SK-N-SH (cell line): ENCODE measurements at regions not wholly inside any gene's neighbourhood (a gene's known extent, or its start where the extent isn't known, plus 50 kb on each side); places are given as distances from the start of the nearest gene placed in this dataset.

Experiments used
- CTCF ChIA-PET: fragments of 300-600, 350-600 bp; formaldehyde crosslinking; extraction: SDS; loops from one replicate; lab custom pipeline; 2021; lab: Yijun Ruan, JAX
- POLR2A ChIA-PET: fragments of 350-600 bp; sonication (Branson Sonifier 250); formaldehyde crosslinking; extraction: SDS; loops from one replicate; lab custom pipeline; 2020; ENCODE audit warnings: antibody characterized with exemption, inconsistent platforms; lab: Yijun Ruan, JAX
- DNase-seq: peaks from one replicate; pipeline ENCODE4 v3.0.0; 2012
- H2AFZ ChIP-seq: fragments of 200-600 bp; sonication (generic); 2 replicates; pipeline ENCODE4 v1.8.1; 2016; ENCODE audit warnings: antibody characterized with exemption, mild to moderate bottlenecking, low read depth
- H3F3A ChIP-seq: fragments of 200-600 bp; sonication (generic); replicated peaks from 2 replicates; pipeline ENCODE3; 2016; ENCODE audit warnings: antibody characterized with exemption, mild to moderate bottlenecking; ENCODE audit not compliant: insufficient read depth
- H3K27ac ChIP-seq, 2 experiments: fragments of 200-500 bp in 1 of 2; fragments of 200-600 bp in 1 of 2; sonication (Bioruptor generic) in 1 of 2; sonication (generic), shearing (Covaris generic) in 1 of 2; 2 replicates each; pipeline versions ENCODE4 v1.5.1 to v1.6.1; 2014 to 2016; ENCODE audit warnings: low read depth in 2 of 2, inconsistent platforms in 1 of 2, low read length in 1 of 2, mild to moderate bottlenecking in 1 of 2, mixed read lengths in 1 of 2
- H3K27me3 ChIP-seq: fragments of 200-600 bp; sonication (generic), shearing (Covaris generic); 2 replicates; pipeline ENCODE4 v1.6.1; 2016; ENCODE audit warnings: mixed run types; ENCODE audit not compliant: insufficient read depth
- H3K36me3 ChIP-seq, 2 experiments: fragments of 200-500 bp in 1 of 2; fragments of 200-600 bp in 1 of 2; sonication (Bioruptor generic) in 1 of 2; sonication (generic) in 1 of 2; replicated peaks in 1 of 2; 2 replicates each; pipeline versions ENCODE3 to v1.5.1; 2014 to 2016; ENCODE audit warnings: low read length in 1 of 2, mild to moderate bottlenecking in 1 of 2; ENCODE audit not compliant: insufficient read depth in 2 of 2, control insufficient read depth in 1 of 2
- H3K4me1 ChIP-seq, 2 experiments: fragments of 200-500 bp in 1 of 2; fragments of 200-600 bp in 1 of 2; sonication (Bioruptor generic) in 1 of 2; sonication (generic), shearing (Covaris generic) in 1 of 2; 2 replicates each; pipeline versions ENCODE4 v1.5.1 to v1.6.1; 2014 to 2016; ENCODE audit warnings: low read depth in 1 of 2, low read length in 1 of 2, mixed run types in 1 of 2; ENCODE audit not compliant: insufficient read depth in 2 of 2, control insufficient read depth in 1 of 2
- H3K4me2 ChIP-seq: fragments of 200-600 bp; sonication (generic), shearing (Covaris generic); 2 replicates; pipeline ENCODE4 v1.6.1; 2017; ENCODE audit warnings: mixed run types
- H3K4me3 ChIP-seq, 2 experiments: fragments of 200-500 bp in 1 of 2; fragments of 200-600 bp in 1 of 2; sonication (Bioruptor generic) in 1 of 2; sonication (generic), shearing (Covaris generic) in 1 of 2; 2 replicates each; pipeline versions ENCODE4 v1.5.1 to v1.8.1; 2014 to 2016; ENCODE audit warnings: low read depth in 2 of 2, inconsistent platforms in 1 of 2, low read length in 1 of 2, mild to moderate bottlenecking in 1 of 2, mixed read lengths in 1 of 2, moderate library complexity in 1 of 2
- H3K79me2 ChIP-seq: fragments of 200-600 bp; sonication (generic); 2 replicates; pipeline ENCODE4 v1.8.1; 2017; ENCODE audit warnings: mild to moderate bottlenecking; ENCODE audit not compliant: insufficient read depth
- H3K9ac ChIP-seq: fragments of 200-600 bp; sonication (generic); 2 replicates; pipeline ENCODE4 v1.6.1; 2017; ENCODE audit warnings: mixed run types
- H3K9me2 ChIP-seq: fragments of 200-600 bp; sonication (generic); 2 replicates; pipeline ENCODE4 v1.6.1; 2017; ENCODE audit warnings: mixed run types
- H3K9me3 ChIP-seq: fragments of 200-600 bp; sonication (generic); 2 replicates; pipeline ENCODE4 v1.6.1; 2017; ENCODE audit warnings: mixed run types, mild to moderate bottlenecking, moderate library complexity
- H4K20me1 ChIP-seq: fragments of 200-600 bp; sonication (generic); 2 replicates; pipeline ENCODE4 v1.6.1; 2017; ENCODE audit warnings: mild to moderate bottlenecking, mixed run types; ENCODE audit not compliant: insufficient read depth
- CHD2 ChIP-seq: fragments of 150-350 bp; IDR thresholded peaks from 2 replicates; pipeline ENCODE4 v1.6.1; 2018; ENCODE audit warnings: low read length; ENCODE audit not compliant: partially characterized antibody
- ELF1 ChIP-seq: IDR thresholded peaks from 2 replicates; pipeline ENCODE4 v1.4.0; 2012
- FOXJ3 ChIP-seq: sonication (generic); formaldehyde crosslinking; IDR thresholded peaks from 2 replicates; pipeline ENCODE4 v1.5.1; 2020; ENCODE audit warnings: mild to moderate bottlenecking, missing genetic modification reagents
- FOXM1 ChIP-seq: IDR thresholded peaks from 2 replicates; pipeline ENCODE4 v1.4.0; 2012; ENCODE audit warnings: low read depth, mild to moderate bottlenecking
- GATA2 ChIP-seq: sonication (generic); formaldehyde crosslinking; IDR thresholded peaks from 2 replicates; pipeline ENCODE4 v1.5.0; 2020; ENCODE audit warnings: mild to moderate bottlenecking, missing genetic modification reagents
- IRF3 ChIP-seq: fragments of 150-350 bp; IDR thresholded peaks from 2 replicates; pipeline ENCODE4 v1.6.1; 2016; ENCODE audit warnings: mild to moderate bottlenecking, low read depth, low read length
- MAX ChIP-seq: IDR thresholded peaks from 2 replicates; pipeline ENCODE4 v1.4.0; 2012; ENCODE audit warnings: low read depth
- MEF2A ChIP-seq: IDR thresholded peaks from 2 replicates; pipeline ENCODE4 v1.4.0; 2012; ENCODE audit warnings: low read depth, borderline replicate concordance
- MXI1 ChIP-seq: IDR thresholded peaks from 2 replicates; pipeline ENCODE4 v1.6.1; 2012; ENCODE audit warnings: mild to moderate bottlenecking, low read depth, low read length, improper control_type of control experiment
- NFIC ChIP-seq: IDR thresholded peaks from 2 replicates; pipeline ENCODE4 v1.4.0; 2012; ENCODE audit warnings: borderline replicate concordance
- NRF1 ChIP-seq: IDR thresholded peaks from 2 replicates; pipeline ENCODE4 v1.6.1; 2012; ENCODE audit warnings: low read depth, mild to moderate bottlenecking, low read length
- POLR2AphosphoS5 ChIP-seq: IDR thresholded peaks from 2 replicates; pipeline ENCODE4 v1.6.1; 2012; ENCODE audit warnings: low read depth, low read length
- RAD21 ChIP-seq: IDR thresholded peaks from 2 replicates; pipeline ENCODE4 v1.6.1; 2012; ENCODE audit warnings: mild to moderate bottlenecking, low read length
- RFX5 ChIP-seq: IDR thresholded peaks from 2 replicates; pipeline ENCODE4 v1.6.1; 2012; ENCODE audit warnings: mild to moderate bottlenecking, improper control_type of control experiment, low read length
- TCF12 ChIP-seq: IDR thresholded peaks from 2 replicates; pipeline ENCODE4 v1.4.0; 2012
- USF1 ChIP-seq: IDR thresholded peaks from 2 replicates; pipeline ENCODE4 v1.4.0; 2012; ENCODE audit warnings: low read depth, borderline replicate concordance
- YY1 ChIP-seq: IDR thresholded peaks from 2 replicates; pipeline ENCODE4 v1.4.0; 2012; ENCODE audit warnings: low read depth, mild to moderate bottlenecking
- ZBTB33 ChIP-seq: IDR thresholded peaks from 2 replicates; pipeline ENCODE4 v1.4.0; 2012; ENCODE audit warnings: low read depth, borderline replicate concordance
- WGBS: methylation state at CpG from one replicate; pipeline ENCODE4 v1.1.6; 2017; ENCODE audit warnings: low lambda C conversion rate; 5-methylcytosine and 5-hydroxymethylcytosine counted together
- TF ChIP-seq, protein P1 (sequence below): IDR thresholded peaks from 2 replicates; pipeline ENCODE4; 2012
- TF ChIP-seq, protein P2 (sequence below): fragments of 150-350 bp; IDR thresholded peaks from 2 replicates; pipeline ENCODE4 v1.6.1; 2017; ENCODE audit warnings: antibody characterized with exemption, low read length, low read depth, borderline replicate concordance

DNA sequence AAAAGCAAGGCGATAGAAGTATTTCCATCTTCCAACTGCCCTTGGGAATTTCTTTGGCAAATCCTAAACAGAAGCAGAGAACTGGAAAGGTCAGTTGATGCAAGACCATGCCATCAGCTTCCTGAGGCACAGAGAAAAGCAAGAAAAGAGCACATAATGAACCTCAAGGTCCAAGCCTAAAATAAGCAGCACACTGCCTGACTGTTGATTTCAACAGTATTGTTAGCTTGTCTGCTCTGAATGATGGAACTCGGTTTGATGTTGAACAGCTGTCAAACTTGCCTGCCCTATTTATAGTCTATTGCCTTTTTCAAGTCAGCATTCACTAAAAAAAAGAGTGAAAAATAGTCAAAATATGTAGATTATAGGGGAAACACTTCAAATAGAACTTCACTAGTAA is 1192.0 kb upstream of the PHF14 start:
- ChIA-PET CTCF (no interaction called here), POLR2A (no interaction called here)
- H3K79me2 ChIP-seq = no peaks in the 10 kb centered on the region

DNA sequence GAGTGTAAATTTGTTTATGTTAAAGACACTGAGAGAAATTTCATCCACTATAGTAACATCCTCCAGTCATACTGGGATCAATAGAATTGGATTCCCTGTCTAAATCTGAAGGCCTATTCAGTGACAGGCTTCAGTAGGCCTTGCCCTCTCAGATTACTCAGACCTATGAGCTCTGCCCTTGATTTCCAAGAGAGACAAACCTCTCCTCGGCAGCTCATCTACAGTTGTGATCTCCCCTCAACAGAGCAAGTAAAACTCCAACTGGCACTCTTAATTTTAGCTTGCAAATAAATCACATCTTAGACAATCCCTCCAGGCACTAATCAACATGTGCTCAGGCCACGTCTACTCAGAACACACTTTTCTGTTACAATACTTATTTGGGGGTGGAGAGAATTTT is 1191.4 kb upstream of the PHF14 start:
- H3K9me2 ChIP-seq = no peaks in the 10 kb centered on the region
- no peaks in the 10 kb centered on the region for H3K27me3 ChIP-seq
- no peak overlapping the region for H3K9ac ChIP-seq
- H3K4me2 ChIP-seq = no peak overlapping the region
- no peak overlapping the region for H2AFZ ChIP-seq
- CTCF ChIA-PET = interaction anchor here (0.6 kb wide), 1 partner anchor 14 kb away, joined by 3 read pairs; no protein-coding TSS in a partner anchor
- H3K9me3 ChIP-seq = peaks cover 4% of the 10 kb centered on the region; the same call in 1 of the 2 replicates
- H3F3A ChIP-seq = no peaks in the 10 kb centered on the region
- no peak for DNase-seq
- 16% methylated on average over 2 of the region's 2 CpGs for WGBS
- no peaks in the 10 kb centered on the region for H4K20me1 ChIP-seq
- H3K79me2 ChIP-seq = no peaks in the 10 kb centered on the region
- no peaks in the 10 kb centered on the region for H3K36me3 ChIP-seq
- H3K4me3 ChIP-seq = no peak overlapping the region
- no peaks in the 10 kb centered on the region; a peak in 1 of 4 replicates for H3K4me1 ChIP-seq
- no peak overlapping the region for H3K27ac ChIP-seq
- POLR2A ChIA-PET = no interaction called here
- TF ChIP-seq YY1 (no peak), RAD21 (no peak), NFIC (no peak), USF1 (no peak), NRF1 (no peak), FOXJ3 (CRISPR knock-in tag) (no peak), TCF12 (no peak), IRF3 (no peak), RFX5 (no peak), MAX (no peak), MEF2A (no peak)
- TF ChIP-seq, protein P1, sequence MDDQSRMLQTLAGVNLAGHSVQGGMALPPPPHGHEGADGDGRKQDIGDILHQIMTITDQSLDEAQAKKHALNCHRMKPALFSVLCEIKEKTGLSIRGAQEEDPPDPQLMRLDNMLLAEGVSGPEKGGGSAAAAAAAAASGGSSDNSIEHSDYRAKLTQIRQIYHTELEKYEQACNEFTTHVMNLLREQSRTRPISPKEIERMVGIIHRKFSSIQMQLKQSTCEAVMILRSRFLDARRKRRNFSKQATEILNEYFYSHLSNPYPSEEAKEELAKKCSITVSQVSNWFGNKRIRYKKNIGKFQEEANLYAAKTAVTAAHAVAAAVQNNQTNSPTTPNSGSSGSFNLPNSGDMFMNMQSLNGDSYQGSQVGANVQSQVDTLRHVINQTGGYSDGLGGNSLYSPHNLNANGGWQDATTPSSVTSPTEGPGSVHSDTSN = no peak
- TF ChIP-seq, protein P2, sequence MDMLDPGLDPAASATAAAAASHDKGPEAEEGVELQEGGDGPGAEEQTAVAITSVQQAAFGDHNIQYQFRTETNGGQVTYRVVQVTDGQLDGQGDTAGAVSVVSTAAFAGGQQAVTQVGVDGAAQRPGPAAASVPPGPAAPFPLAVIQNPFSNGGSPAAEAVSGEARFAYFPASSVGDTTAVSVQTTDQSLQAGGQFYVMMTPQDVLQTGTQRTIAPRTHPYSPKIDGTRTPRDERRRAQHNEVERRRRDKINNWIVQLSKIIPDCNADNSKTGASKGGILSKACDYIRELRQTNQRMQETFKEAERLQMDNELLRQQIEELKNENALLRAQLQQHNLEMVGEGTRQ = no peak

More for the DNA sequence above, 1192.0 kb upstream of the PHF14 start:
- Histone ChIP-seq H3K36me3 (no peaks in the 10 kb centered on the region), H3K27ac (no peak overlapping the region), H3K27me3 (no peaks in the 10 kb centered on the region), H3K9me2 (no peaks in the 10 kb centered on the region), H3K4me1 (no peaks in the 10 kb centered on the region; a peak in 1 of 4 replicates), H2AFZ (no peak overlapping the region), H4K20me1 (no peaks in the 10 kb centered on the region), H3K4me3 (no peak overlapping the region), H3K9ac (no peak overlapping the region), H3F3A (no peaks in the 10 kb centered on the region), H3K9me3 (peaks cover 4% of the 10 kb centered on the region; the same call in 1 of the 2 replicates), H3K4me2 (no peak overlapping the region)
- no peak for TF ChIP-seq MXI1
- no peak for TF ChIP-seq MEF2A
- no peak for TF ChIP-seq FOXJ3 (CRISPR knock-in tag)
- TF ChIP-seq ELF1 = no peak
- TF ChIP-seq MAX = no peak
- no peak for TF ChIP-seq ZBTB33
- TF ChIP-seq NRF1 = no peak
- no peak for TF ChIP-seq CHD2
- TF ChIP-seq POLR2AphosphoS5 = no peak
- TF ChIP-seq GATA2 (CRISPR knock-in tag) = no peak
- no peak for TF ChIP-seq FOXM1
- 38% methylated on average over 2 of the region's 2 CpGs for WGBS
- no peak for DNase-seq
